ENCODE measurements at regions not wholly inside any gene's neighbourhood (a gene's known extent, or its start where the extent isn't known, plus 50 kb on each side); places are given as distances from the start of the nearest gene placed in this dataset.

- Mint-ChIP-seq H3K4me3 (no peak overlapping the region; a peak in 1 of 5 replicates), H3K9me3 (no peaks in the 10 kb centered on the region), H3K4me1 (peaks cover 21 to 28% of the 10 kb centered on the region in 2 experiments), H3K27ac (no peak overlapping the region), H3K27me3 (ENCODE audit: low read depth) (peaks cover 3% of the 10 kb centered on the region; the same call in 1 of the 2 replicates), H3K36me3 (ENCODE audit: insufficient read depth in 1 of 3, low read depth in 3 of 3) (no peaks in the 10 kb centered on the region; a peak in 1 of 7 replicates)
- no peak overlapping the region for H3K9ac ChIP-seq (ENCODE audit: extremely low read depth, insufficient read length, low read length)
- no peak overlapping the region for H2BK12ac ChIP-seq (ENCODE audit: insufficient read length, low read depth, low read length)
- H2AFZ ChIP-seq (ENCODE audit: low read length) = no peak overlapping the region
- H3K14ac ChIP-seq (ENCODE audit: insufficient read depth, low read length) = peak overlapping the region; percentile 39; the same call in 1 of the 2 replicates
- H4K5ac ChIP-seq (ENCODE audit: insufficient read length, low read depth, low read length) = no peak overlapping the region
- H2BK5ac ChIP-seq (ENCODE audit: insufficient read length, low read length) = no peak overlapping the region
- H4K91ac ChIP-seq (ENCODE audit: insufficient read length, low read depth, low read length) = no peak overlapping the region
- H3K27me3 ChIP-seq (ENCODE audit: insufficient read depth, low read length) = no peaks in the 10 kb centered on the region; the same call in 1 of the 2 replicates
- no peak overlapping the region for H3T11ph ChIP-seq (ENCODE audit: low read length)
- no peak overlapping the region for H3K23ac ChIP-seq (ENCODE audit: insufficient read length, low read depth, low read length)
- H3K18ac ChIP-seq (ENCODE audit: insufficient read length, low read depth, low read length) = no peak overlapping the region
- H4K20me1 ChIP-seq (ENCODE audit: control insufficient read depth, insufficient read depth, insufficient read length) = no peaks in the 10 kb centered on the region
- H3K79me1 ChIP-seq (ENCODE audit: insufficient read depth, low read depth, low read length, poor library complexity, severe bottlenecking) = no peaks in the 10 kb centered on the region
- WGBS (ENCODE audit: extremely low coverage, insufficient read length, low lambda C conversion rate) = no CpG with 5 or more reads among the region's 8 CpGs
- no peak overlapping the region for H2BK15ac ChIP-seq (ENCODE audit: low read depth, low read length)
- no peaks in the 10 kb centered on the region for H3K9me3 ChIP-seq (ENCODE audit: control insufficient read depth, low read depth, low read length)
- no peaks in the 10 kb centered on the region; the same call in 1 of the 2 replicates for H3K4me1 ChIP-seq (ENCODE audit: insufficient read depth, low read length)
- H2BK120ac ChIP-seq (ENCODE audit: low read depth, low read length, poor library complexity, severe bottlenecking) = no peak overlapping the region
- H3K27ac ChIP-seq (ENCODE audit: insufficient read length, low read depth, low read length) = no peak overlapping the region
- no peak overlapping the region for H4K8ac ChIP-seq (replicated peaks; ENCODE audit: insufficient read length, low read depth, low read length)
- no peak for DNase-seq
- no peak overlapping the region for H3K4me2 ChIP-seq (ENCODE audit: insufficient read depth, insufficient read length, low read length)
- no peak overlapping the region for H2AK5ac ChIP-seq (ENCODE audit: insufficient read length, low read length)
- no peak overlapping the region for H3K4ac ChIP-seq (ENCODE audit: low read depth, low read length)
- H3K23me2 ChIP-seq (ENCODE audit: insufficient read length, low read depth, low read length, poor library complexity, severe bottlenecking) = no peaks in the 10 kb centered on the region
- H3K79me2 ChIP-seq (ENCODE audit: insufficient read depth, low read length) = no peaks in the 10 kb centered on the region
- no peak overlapping the region for H3K56ac ChIP-seq (ENCODE audit: insufficient read length, low read depth, low read length)
- no peak overlapping the region for H2BK20ac ChIP-seq (ENCODE audit: low read depth, low read length, poor library complexity, severe bottlenecking)
- TF ChIP-seq CTCF (conservative IDR thresholded peaks at IDR 0.05) = no peak
Observed at GRCh38 chr4:20616848-20617247, 83.4 kb upstream of the PACRGL start.
